HG02884 (cell line): ENCODE measurements at regions not wholly inside any gene's neighbourhood (a gene's known extent, or its start where the extent isn't known, plus 50 kb on each side); places are given as distances from the start of the nearest gene placed in this dataset.

ENCODE experiments used
- ATAC-seq: cut with Tn5 transposase; IDR thresholded peaks from one replicate; pipeline ENCODE4 v1.9.1; 2021; ENCODE audit warnings: mild to moderate bottlenecking, moderate library complexity; ENCODE audit not compliant: unreplicated experiment

DNA sequence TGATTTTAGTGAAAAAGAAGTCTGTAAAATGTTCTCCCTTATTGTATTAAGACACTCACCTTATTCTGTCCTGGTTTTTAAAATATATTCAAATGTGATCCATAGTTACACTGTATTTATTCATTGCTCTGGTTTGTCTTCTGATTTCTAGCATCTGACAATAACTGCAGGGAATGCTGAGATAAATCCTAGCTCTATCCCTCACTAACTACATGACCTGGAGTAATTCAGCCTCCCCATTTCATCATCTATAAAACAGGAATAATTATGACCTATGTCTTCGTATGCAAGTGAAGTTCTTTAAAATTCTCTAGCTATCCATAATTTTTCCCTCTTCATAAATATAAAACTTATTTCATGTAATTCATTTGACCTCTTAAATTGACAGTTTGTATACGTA lies 104.0 kb upstream of the ESRRG start:
- no peak for ATAC-seq

DNA sequence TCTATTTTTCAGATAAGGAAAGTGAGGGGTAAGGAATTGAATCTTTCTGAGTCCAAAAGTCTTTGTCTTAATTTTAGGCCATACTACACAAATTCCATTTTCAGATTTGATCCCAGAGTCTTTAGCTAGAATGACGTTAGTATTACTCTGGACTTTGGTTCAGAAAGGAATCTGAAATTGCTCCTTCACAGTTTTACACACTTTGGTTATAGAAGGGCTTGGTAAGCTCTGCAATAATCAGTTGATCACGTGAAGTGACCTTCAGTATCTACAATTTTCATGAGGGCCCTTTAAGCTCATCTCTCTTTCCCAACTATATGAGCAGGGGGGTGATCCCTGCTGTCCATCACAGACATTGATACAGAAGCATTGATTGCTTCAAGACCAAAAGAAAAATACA lies 103.4 kb upstream of the ESRRG start:
- ATAC-seq: no peak

DNA sequence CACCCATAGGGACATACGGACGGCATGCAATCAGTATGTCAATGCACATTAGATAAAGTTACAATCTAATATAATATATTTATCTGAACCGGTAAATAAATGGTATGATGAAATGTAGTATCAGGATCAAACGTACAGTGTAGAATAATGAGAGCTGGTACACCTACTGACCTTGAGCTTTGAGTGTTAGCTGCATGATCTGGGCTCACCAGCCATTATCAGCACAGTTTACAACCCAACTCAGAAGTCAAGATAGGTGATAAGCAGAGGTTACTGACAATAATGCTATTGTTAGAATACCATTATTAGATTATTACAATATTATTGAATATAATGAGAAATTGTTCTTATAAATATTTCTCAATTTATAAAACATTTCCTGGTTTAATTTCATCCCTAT lies 103.0 kb upstream of the ESRRG start:
- no peak for ATAC-seq

DNA sequence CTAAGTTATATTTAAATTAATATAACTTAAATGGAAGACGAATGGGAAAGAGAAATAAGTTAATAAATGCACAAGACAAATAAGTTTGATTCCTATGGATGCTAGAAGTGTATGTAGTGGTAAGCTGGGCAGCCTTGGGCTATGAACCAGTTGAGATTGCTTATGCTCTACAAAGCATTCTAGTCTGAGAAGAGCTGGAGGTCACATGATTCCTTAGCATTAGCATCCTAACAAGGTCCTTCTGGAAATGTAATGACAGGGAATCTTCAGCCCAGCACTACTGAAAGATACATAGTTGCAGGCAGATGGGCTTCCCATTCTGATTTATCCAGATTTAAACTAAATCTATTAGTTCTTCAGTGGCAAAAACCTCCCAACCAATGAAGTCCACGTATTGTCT lies 102.3 kb upstream of the ESRRG start:
- no peak for ATAC-seq

DNA sequence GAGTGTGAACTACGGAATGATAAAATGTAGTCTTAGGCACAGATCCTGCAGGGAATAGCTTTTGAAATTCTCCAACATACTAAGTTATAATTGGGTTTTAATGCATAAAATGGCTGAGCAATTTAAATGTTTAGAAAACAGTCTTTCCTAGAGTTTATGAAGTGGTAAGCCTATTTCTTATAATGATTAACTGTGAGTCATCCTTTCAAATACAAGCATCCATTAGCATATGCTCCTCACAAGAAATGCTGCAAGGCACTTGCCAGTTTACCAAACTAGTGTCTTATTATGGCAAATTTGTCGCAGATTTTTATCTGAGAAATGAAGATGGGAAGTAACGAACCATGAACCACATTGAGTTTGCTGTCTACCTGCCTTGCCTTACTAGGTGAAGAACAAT lies 101.3 kb upstream of the ESRRG start:
- no peak for ATAC-seq

DNA sequence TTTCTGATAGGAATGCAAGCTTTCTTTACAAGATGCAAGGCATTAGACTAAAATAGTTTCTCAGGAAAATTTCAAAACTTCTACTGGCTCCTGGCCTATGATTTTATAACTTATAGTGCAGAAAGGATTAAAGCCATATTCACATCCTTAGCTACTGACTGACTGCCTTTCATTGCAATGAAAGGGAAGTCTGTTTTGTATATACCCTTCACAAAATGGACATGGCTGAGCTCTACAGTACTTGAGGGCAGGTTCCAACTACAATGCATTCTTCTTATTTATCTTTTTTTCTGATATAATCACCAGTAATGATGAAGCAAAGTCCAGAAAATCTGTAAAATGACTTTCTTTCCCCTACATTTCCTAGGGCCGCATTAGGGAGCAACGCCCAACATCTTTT lies 100.5 kb upstream of the ESRRG start:
- ATAC-seq: no peak

DNA sequence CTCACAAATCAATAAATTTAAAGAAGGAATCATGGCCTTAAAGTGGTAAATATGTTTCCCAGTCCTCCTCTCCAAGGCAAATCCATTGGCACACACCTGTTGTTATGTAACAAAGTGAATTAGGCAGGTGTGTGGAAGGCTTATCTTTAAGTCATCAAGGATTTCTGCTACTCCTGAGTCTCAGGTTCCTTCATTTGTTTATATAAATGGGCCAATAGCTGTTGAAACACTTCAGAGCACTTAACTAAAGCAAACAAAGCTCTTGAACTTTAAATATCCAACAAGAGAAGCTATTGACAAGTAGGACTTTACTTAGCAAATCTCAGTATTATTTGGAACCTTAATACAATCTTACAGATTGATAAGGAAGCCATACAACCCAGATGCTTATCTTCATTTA lies 99.3 kb upstream of the ESRRG start:
- ATAC-seq: no peak

DNA sequence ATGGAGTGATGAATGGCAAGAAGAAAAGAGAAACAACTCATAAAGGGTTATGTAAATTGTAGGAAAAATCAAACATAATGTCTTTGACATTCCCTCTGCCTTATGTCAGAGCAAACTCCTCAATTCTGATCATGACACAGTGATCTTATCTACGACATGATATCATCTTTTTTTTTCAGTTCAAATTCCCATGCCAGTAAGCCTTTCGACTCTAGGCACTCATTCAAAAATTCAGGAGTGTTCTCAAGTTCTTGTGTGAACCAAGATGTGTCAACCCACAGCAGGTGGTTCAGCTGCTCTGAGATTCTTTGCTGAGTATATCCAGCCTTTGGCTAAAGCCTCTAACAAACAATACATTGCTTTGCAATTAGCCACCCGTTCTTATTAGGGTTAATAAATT lies 97.1 kb upstream of the ESRRG start:
- ATAC-seq: no peak

DNA sequence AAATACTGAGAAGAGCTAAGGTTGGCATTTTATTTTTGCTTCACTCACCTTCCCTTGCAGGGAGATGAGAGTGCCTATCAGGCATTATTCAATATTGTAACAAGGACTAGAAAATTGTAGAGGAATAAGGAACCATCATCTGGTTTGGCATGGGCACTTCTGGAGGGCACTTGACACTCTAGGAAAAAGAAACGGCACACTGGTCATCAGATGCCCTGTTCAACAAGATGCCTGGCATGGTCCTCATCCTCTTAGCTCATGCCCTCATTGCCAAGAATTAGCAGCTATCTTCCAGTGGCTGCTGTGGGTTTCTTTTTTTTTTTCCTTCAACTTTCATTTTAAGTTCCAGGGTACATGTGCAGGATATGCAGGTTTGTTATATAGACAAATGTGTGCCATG lies 95.1 kb upstream of the ESRRG start:
- no peak for ATAC-seq

DNA sequence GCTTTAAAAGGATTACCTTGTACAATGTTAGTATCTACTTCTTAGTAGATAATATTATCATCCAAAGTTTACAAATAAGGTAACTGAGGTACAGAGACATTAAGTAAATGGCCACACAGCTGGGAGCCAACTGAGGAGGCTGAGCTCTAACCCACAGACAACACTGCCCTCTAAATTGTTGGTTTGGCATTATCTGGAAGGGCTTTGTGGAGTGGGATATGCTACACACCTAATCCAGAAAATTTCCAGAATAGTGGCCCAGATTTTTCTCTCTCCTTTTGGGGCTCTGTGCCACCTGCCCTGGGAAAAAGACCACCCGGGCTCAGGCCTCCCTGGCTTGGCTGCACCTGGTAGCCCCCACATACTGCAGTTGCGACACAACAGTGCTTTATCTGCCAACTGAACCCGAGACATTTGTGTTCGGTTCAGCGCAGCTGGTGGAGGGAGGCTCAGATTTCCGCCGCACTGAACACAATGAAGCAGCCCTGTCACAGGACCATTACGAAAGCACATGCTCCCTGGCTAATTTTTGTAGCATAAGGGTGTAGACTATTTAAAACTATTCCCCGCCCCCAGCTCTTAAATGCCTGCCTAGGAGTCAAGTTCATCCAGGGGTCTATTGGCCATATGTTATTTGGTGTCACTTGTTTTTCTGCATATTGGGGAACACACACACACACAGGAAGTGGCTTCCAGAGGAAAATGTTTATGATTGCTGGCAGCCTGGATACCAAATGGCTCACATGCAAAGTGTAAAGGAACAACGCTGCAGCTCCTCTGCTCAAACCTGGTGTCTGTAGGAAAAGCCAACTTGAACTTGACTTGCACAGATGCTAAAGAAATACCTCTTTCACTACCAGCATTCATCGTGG lies 92.3 kb upstream of the ESRRG start:
- ATAC-seq: no peak

DNA sequence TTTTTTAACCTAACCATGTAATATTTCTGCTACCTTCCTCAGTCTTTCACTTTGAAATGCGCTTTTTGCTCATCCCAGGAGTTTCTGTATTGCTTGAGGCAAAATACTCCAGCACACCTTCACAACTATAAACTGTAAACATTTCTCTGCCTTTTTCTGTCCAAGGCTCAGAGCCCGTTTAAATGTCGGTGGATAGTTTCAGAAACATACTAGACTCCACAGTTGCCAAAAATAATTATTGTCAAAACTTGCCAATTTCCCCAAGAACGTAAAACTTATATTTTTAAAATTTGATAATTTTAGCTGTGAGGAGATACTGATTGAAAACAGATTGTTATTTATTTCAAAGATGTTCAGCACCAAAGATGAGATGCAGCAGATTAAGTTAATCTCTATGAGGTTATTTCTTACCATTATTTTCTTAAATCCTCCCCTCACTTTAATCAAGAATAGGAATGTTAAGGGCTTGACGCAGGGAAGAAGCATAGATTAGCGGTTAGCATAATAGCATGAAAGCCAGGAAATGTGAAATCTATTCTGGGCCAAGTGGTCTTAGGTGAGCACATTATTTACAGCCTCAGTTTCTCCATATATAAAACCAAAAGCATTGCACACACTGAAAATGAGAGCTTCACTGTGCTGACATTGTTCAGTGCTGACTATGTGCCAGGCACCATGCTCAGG lies 91.5 kb upstream of the ESRRG start:
- no peak for ATAC-seq

DNA sequence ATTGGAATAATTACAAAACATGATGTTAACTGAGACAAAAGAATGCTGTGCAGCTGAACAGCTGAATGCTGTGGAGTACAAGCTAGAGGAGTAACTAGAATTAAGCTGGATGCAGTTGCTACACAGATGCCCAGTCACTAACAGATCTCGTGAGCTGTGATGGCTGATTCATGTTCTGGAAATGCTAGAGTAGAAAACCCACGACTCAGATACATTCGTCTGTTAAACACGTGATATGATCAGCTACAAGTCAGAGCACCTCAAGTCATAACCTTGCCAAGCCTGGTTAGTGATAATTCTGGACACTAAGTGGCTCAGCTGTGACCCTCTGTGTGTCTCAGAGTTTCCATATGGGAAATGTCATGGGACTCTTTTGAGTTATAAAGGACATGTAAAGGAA lies 89.7 kb upstream of the ESRRG start:
- ATAC-seq: no peak

DNA sequence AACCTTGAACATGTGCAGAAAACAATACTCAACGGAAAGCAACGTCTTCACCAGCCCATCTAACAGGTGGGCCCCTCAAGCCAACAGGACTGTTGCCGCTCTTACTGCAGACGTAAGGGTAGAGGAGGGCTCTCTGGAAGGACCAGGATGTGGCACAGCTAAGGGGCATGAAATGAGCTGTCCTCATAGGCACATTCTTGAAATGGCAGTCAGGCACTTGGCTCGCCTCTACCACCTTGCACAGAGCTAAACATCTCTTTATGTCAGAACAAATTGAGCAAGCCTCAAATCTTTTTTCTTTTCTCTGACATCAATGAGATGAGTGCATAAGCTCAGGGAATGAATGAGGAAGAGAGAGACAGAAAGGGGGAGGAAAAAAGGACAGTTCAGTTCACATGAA lies 86.4 kb upstream of the ESRRG start:
- no peak for ATAC-seq

DNA sequence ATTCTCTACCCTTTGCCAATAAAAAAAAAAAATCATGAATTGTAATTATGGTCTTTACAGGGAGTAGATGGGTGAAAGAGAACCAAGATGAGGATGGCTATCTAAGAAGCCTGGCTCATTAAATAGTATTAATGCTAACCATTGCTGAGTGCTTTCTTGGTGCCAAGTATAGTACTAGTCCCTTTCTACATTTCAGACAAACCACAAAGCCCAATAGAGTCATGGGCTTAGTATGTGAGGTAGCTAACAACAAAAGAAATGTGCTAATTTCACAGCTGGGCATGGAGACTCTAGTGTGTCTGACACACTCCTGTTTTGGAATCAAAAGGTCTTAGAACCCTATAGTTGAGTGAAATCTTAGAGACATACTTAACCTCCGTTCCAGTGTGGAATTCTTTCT lies 84.5 kb upstream of the ESRRG start:
- ATAC-seq: no peak

DNA sequence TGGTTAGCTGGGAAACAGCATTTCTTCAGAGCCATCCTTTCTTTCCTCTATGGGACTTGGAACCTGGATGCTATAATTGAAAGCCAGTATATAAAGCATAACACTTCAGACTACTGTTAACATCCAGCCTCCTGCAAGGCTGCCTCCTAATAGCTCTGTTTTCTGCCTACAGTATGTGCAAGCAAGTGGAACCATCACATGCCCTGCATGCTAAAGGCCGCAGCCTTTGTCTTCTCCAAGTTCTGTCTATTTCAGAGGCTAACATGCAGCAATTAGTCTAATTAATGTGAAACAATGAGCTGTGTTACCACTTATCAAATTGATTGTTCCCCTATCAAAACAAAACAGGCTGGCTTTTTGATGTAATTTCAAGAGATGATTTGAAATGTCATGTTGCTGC lies 82.7 kb upstream of the ESRRG start:
- ATAC-seq: no peak

DNA sequence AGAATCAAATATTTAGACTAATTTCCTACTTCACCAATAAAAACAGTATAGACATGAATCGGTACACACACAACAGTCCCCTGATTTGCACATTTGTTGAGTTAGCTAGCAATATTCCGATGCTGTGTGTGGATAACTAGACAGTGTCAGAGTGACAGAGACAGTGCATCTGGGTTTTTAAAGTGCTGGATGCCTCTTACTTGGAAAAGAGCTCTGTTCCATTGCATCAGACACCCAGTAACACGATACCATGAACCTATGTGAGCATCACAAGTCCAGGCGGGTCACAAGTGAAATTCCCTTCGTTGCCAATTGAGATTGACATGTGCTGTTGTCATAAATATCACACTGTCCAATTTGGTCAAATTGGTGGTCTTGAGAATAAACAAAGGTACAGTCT lies 82.0 kb upstream of the ESRRG start:
- ATAC-seq: no peak

DNA sequence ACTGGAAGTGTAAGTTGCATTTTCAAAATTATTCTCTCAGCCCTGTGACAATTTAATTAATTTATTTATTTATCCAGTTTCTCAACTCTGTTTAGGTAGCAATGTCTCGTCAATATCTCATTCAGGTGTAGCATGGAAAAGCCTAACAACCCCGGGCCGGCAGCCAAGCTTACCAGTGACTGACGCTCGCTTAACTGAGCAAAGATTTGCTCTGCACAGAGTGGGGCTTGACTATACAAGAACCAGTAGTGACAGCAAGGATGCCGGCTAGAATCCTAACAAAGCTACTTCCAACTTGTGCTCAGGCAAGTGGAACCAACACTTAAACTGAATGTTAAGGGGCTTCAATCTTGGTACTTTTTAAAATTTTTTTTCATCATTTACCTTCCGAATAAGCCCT lies 80.9 kb upstream of the ESRRG start:
- no peak for ATAC-seq

DNA sequence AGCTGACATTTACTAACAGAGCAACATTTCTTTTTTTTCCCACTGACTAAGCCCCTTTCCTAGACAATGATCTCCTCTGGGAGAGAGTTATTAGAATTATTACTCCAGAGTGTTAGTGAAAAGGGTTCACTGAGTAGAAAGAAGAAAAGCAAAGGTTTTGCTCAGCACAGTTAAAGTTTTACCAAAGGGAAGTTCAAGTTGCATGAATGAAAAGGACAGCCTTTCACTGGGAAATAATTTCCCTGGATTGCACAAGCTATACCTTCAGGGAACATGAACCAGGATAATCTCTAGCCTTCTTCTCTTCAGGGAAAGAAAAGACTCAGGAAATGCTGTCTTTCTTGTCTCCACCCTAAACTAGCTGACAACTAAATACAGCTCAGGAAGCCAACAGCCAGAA lies 71.4 kb upstream of the ESRRG start:
- ATAC-seq: no peak

DNA sequence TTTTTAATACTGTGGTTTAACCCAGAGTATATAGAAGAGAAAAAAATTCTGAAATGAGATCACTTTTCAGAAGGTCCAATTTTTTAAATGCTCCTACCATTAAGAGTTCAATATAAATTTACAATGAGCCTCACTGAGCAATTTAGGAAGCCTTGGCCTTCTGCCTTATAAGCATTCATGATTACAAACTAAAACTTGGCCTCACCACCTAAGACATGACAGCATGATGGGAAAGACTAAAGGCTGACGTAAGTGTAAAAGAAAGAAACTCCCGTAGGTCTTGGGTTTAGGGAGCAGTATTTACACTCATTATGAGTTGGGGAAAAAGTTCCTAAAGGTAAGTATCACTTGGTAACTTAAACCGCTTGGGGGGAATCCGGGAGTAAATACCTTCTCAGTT lies 70.7 kb upstream of the ESRRG start:
- no peak for ATAC-seq

DNA sequence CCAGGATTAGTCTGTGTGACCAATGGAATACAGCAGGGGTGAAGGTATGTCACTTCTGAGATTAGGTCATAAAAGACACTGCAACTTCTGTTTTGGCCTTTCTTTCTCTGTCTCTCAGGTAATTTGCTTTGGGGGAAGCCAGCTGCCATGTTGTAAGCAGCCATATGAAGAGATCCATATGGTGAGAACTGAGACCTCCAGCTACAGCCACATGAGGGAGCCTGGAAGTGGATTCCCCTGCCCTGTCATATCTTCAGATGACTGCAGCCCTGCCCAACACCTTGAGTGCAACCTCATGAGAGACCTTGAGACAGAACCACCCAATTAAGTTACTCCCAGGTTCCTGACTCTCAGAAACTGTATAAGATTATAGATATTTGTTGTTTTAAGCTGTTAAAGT lies 70.1 kb upstream of the ESRRG start:
- ATAC-seq: no peak

DNA sequence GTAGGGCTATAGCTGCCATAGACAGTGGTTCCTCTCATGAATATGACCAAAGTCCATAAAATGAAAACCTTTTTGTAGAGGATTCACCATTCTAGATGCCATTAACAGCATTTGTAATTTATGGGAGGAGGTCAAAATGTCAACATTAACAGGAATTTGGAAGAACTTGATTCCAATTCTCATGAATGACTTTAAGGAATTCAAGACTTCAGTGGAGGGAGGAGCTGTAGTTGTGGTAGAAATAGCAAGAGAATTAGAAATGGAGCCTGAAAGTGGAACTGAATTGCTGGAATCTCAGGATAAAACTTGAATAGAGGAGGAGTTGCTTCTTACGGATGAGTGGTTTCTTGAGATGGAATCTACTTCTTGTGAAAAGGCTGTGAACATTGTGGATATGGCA lies 65.4 kb upstream of the ESRRG start:
- ATAC-seq: no peak

DNA sequence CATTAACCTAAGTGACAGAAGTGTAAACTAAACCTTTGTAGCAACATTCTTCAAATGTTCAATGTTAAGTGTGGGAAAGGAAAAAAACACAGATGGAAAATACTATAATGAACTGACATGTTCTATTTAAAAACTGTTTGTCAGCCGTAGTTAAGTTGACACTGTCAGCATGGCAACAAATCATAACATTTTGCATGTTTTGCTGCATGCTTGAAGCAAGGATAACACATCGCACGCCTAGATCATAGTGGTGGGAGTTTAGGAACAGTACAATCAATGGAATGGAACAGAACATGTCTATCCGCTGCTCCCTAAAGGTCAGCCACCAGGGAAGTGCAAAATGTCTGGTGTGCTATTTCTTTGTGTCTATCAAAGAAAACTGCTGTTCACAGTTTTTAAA lies 62.5 kb upstream of the ESRRG start:
- no peak for ATAC-seq

DNA sequence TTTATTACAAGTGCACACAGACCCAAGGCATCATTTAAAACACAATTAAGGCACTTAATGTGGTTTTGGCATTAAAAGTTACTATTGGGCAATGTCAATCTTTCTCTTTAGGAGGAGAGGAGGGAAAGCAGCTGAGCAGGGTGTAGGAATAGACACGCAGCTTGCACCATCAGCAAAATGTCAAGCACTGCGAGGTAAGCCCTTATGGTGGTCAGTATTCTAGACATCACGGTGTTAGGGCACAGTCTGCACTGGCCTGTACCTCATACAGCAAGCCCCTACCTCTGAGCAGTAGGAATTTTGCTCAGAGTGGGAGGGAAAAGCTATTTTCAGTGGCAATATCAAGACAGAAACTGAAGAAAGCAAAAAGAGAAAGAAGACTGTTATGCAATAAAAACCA lies 62.0 kb upstream of the ESRRG start:
- ATAC-seq: no peak
